Kidney tubule cell (primary cell): ENCODE measurements at regions not wholly inside any gene's neighbourhood (a gene's known extent, or its start where the extent isn't known, plus 50 kb on each side); places are given as distances from the start of the nearest gene placed in this dataset.

ENCODE experiments used
- DNase-seq: peaks from one replicate; pipeline ENCODE4 v3.0.0-alpha.2; 2018; ENCODE audit warnings: low spot score

- DNase-seq, result peak; percentile 89
Observed at GRCh38 chr14:65352964-65353530, 59.5 kb upstream of the FUT8 start.

GRCh38 chr14:65354131-65354530 is 58.4 kb upstream of the FUT8 start:
- no peak for DNase-seq

GRCh38 chr14:65354715-65355114 is 57.8 kb upstream of the FUT8 start:
- peak; percentile 17 for DNase-seq

- peak; percentile 98 for DNase-seq
Observed at GRCh38 chr14:65356327-65356836, 56.1 kb upstream of the FUT8 start.

GRCh38 chr14:65357113-65357512 is 55.4 kb upstream of the FUT8 start:
- DNase-seq, result no peak

- no peak for DNase-seq
Observed at GRCh38 chr14:65357689-65358088, 54.8 kb upstream of the FUT8 start.

- DNase-seq, result peak; percentile 17
Observed at GRCh38 chr14:65359503-65359902, 53.0 kb upstream of the FUT8 start.

- DNase-seq, result peak; percentile 12
Observed at GRCh38 chr14:65360144-65360784, 52.3 kb upstream of the FUT8 start.

GRCh38 chr14:65361920-65362319 is 50.6 kb upstream of the FUT8 start:
- DNase-seq, result no peak
